GM12878 (cell line): ENCODE measurements at regions not wholly inside any gene's neighbourhood (a gene's known extent, or its start where the extent isn't known, plus 50 kb on each side); places are given as distances from the start of the nearest gene placed in this dataset.

Experiments
- ELK1 ChIP-seq: IDR thresholded peaks from 2 replicates; pipeline ENCODE4 v1.6.1; 2012; ENCODE audit warnings: low read depth, low read length, improper control_type of control experiment
- EP300 ChIP-seq, 2 experiments: fragments of 150-350 bp in 1 of 2; IDR thresholded peaks; 2 replicates each; pipeline ENCODE4 v1.6.1; 2011 to 2012; ENCODE audit warnings: low read depth in 2 of 2, low read length in 2 of 2, borderline replicate concordance in 1 of 2, improper control_type of control experiment in 1 of 2, inconsistent platforms in 1 of 2; ENCODE audit not compliant: control insufficient read depth in 1 of 2
- RFX5 ChIP-seq: IDR thresholded peaks from 2 replicates; pipeline ENCODE4 v1.6.1; 2011; ENCODE audit warnings: low read depth, low read length, improper control_type of control experiment
- TF ChIP-seq, protein P1 (sequence below): IDR thresholded peaks from 2 replicates; pipeline ENCODE4 v1.6.1; 2012; ENCODE audit warnings: low read depth, low read length, improper control_type of control experiment
- TF ChIP-seq, protein P2 (sequence below), 3 experiments: IDR thresholded peaks in 2 of 3; conservative IDR thresholded peaks in 1 of 3; 2 replicates each; pipeline ENCODE4 v1.5.1; 2011; ENCODE audit warnings: low read depth in 3 of 3, low read length in 3 of 3, mild to moderate bottlenecking in 3 of 3, control low read depth in 2 of 3, moderate library complexity in 2 of 3, inconsistent platforms in 1 of 3, mixed read lengths in 1 of 3; ENCODE audit not compliant: control insufficient read depth in 2 of 3, insufficient read depth in 1 of 3; ENCODE audit errors: extremely low read depth in 1 of 3
- TF ChIP-seq, protein P3 (sequence below): IDR thresholded peaks from 2 replicates; pipeline ENCODE4 v1.6.1; 2012; ENCODE audit warnings: low read length, inconsistent platforms

DNA sequence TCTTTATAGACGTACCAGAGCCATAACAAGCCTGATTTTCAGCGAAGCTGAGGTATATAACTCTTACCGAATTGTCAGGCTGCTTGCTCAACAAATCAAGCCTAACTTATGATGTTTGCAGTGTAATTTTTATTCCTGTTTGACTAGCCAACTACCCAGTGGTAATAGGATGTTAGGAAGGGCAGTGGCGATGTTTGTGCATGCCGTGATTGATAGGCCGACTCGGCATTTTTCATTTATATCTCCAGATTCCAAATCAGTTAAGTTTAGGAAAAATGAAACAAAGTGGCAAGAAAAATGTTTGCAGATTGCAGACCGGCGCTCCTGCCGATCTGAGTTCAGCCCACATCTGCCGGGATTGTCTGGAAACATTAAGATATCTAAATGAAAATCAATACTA is 401.6 kb upstream of the ZNF507 start:
- TF ChIP-seq, protein P1, sequence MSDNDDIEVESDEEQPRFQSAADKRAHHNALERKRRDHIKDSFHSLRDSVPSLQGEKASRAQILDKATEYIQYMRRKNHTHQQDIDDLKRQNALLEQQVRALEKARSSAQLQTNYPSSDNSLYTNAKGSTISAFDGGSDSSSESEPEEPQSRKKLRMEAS: no peak
- no peak for TF ChIP-seq EP300 (IDR thresholded peaks at IDR 0.05; ENCODE audit: borderline replicate concordance in 1 of 2, control insufficient read depth in 1 of 2, low read depth in 2 of 2, low read length in 2 of 2)
- TF ChIP-seq RFX5: no peak
- no peak for TF ChIP-seq ELK1
- TF ChIP-seq, protein P2, sequence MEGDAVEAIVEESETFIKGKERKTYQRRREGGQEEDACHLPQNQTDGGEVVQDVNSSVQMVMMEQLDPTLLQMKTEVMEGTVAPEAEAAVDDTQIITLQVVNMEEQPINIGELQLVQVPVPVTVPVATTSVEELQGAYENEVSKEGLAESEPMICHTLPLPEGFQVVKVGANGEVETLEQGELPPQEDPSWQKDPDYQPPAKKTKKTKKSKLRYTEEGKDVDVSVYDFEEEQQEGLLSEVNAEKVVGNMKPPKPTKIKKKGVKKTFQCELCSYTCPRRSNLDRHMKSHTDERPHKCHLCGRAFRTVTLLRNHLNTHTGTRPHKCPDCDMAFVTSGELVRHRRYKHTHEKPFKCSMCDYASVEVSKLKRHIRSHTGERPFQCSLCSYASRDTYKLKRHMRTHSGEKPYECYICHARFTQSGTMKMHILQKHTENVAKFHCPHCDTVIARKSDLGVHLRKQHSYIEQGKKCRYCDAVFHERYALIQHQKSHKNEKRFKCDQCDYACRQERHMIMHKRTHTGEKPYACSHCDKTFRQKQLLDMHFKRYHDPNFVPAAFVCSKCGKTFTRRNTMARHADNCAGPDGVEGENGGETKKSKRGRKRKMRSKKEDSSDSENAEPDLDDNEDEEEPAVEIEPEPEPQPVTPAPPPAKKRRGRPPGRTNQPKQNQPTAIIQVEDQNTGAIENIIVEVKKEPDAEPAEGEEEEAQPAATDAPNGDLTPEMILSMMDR (IDR thresholded peaks at IDR 0.05 in 2 of 3, conservative IDR thresholded peaks at IDR 0.05 in 1 of 3; ENCODE audit: control insufficient read depth in 2 of 3, extremely low read depth in 1 of 3, insufficient read depth in 1 of 3, low read depth in 3 of 3, low read length in 3 of 3): no peak
- TF ChIP-seq, protein P3, sequence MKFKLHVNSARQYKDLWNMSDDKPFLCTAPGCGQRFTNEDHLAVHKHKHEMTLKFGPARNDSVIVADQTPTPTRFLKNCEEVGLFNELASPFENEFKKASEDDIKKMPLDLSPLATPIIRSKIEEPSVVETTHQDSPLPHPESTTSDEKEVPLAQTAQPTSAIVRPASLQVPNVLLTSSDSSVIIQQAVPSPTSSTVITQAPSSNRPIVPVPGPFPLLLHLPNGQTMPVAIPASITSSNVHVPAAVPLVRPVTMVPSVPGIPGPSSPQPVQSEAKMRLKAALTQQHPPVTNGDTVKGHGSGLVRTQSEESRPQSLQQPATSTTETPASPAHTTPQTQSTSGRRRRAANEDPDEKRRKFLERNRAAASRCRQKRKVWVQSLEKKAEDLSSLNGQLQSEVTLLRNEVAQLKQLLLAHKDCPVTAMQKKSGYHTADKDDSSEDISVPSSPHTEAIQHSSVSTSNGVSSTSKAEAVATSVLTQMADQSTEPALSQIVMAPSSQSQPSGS: no peak
